HG02610 (cell line): ENCODE measurements at regions not wholly inside any gene's neighbourhood (a gene's known extent, or its start where the extent isn't known, plus 50 kb on each side); places are given as distances from the start of the nearest gene placed in this dataset.

Experiments
- ATAC-seq: cut with Tn5 transposase; IDR thresholded peaks from one replicate; pipeline ENCODE4 v1.9.1; 2021; ENCODE audit warnings: mild to moderate bottlenecking, moderate library complexity; ENCODE audit not compliant: unreplicated experiment

- ATAC-seq, result no peak
Observed at GRCh38 chr12:91565846-91566245, 383.2 kb upstream of the DCN start.

GRCh38 chr12:91565246-91565645, 382.6 kb upstream of the DCN start:
- no peak for ATAC-seq

GRCh38 chr12:91563011-91563765, 380.6 kb upstream of the DCN start:
- no peak for ATAC-seq

GRCh38 chr12:91562476-91562875, 379.9 kb upstream of the DCN start:
- ATAC-seq, result no peak

- ATAC-seq, result no peak
Observed at GRCh38 chr12:91561958-91562325, 379.3 kb upstream of the DCN start.

GRCh38 chr12:91561301-91561957, 378.8 kb upstream of the DCN start:
- no peak for ATAC-seq

GRCh38 chr12:91556909-91557308, 374.3 kb upstream of the DCN start:
- ATAC-seq, result no peak

GRCh38 chr12:91555436-91556415, 373.1 kb upstream of the DCN start:
- no peak for ATAC-seq

GRCh38 chr12:91551927-91552326, 369.3 kb upstream of the DCN start:
- no peak for ATAC-seq

GRCh38 chr12:91551242-91551641, 368.6 kb upstream of the DCN start:
- ATAC-seq, result no peak

GRCh38 chr12:91542666-91543065, 360.0 kb upstream of the DCN start:
- ATAC-seq, result no peak

GRCh38 chr12:91542067-91542466, 359.4 kb upstream of the DCN start:
- ATAC-seq, result no peak

- no peak for ATAC-seq
Observed at GRCh38 chr12:91538418-91538817, 355.8 kb upstream of the DCN start.

- ATAC-seq, result no peak
Observed at GRCh38 chr12:91533366-91533765, 350.7 kb upstream of the DCN start.

GRCh38 chr12:91529829-91530228, 347.2 kb upstream of the DCN start:
- ATAC-seq, result no peak

GRCh38 chr12:91523831-91524230, 341.2 kb upstream of the DCN start:
- no peak for ATAC-seq

GRCh38 chr12:91516695-91517047, 334.1 kb upstream of the DCN start:
- no peak for ATAC-seq

- no peak for ATAC-seq
Observed at GRCh38 chr12:91515944-91516694, 333.5 kb upstream of the DCN start.

GRCh38 chr12:91513313-91513712, 330.7 kb upstream of the DCN start:
- no peak for ATAC-seq

- ATAC-seq, result no peak
Observed at GRCh38 chr12:91511795-91512420, 329.3 kb upstream of the DCN start.
